HUES6 (cell line): ENCODE measurements at regions not wholly inside any gene's neighbourhood (a gene's known extent, or its start where the extent isn't known, plus 50 kb on each side); places are given as distances from the start of the nearest gene placed in this dataset.
"Not testable (repeated sequence)": the region's sequence is repeated elsewhere in the genome, so short reads cannot be mapped to it uniquely, and the experiment has no call there.

Experiments
- H3K27ac ChIP-seq: 2 replicates; pipeline ENCODE4 v1.7.0; 2013; ENCODE audit warnings: low read depth, mild to moderate bottlenecking, low read length, inconsistent platforms
- H3K27me3 ChIP-seq: 2 replicates; pipeline ENCODE4 v1.6.1; 2013; ENCODE audit warnings: low read length; ENCODE audit not compliant: control insufficient read depth, insufficient read depth
- H3K36me3 ChIP-seq: 2 replicates; pipeline ENCODE4 v1.6.1; 2013; ENCODE audit warnings: low read length; ENCODE audit not compliant: control insufficient read depth, insufficient read depth
- H3K4me1 ChIP-seq: 2 replicates; pipeline ENCODE4 v1.6.1; 2013; ENCODE audit warnings: low read length; ENCODE audit not compliant: control insufficient read depth, insufficient read depth
- H3K4me3 ChIP-seq: 2 replicates; pipeline ENCODE4 v1.5.1; 2013; ENCODE audit warnings: low read depth, low read length
- H3K9ac ChIP-seq: one replicate; pipeline ENCODE4 v1.6.1; 2013; ENCODE audit warnings: mild to moderate bottlenecking, low read length
- H3K9me3 ChIP-seq: 2 replicates; pipeline ENCODE4 v1.6.1; 2013; ENCODE audit warnings: low read depth, low read length; ENCODE audit not compliant: control insufficient read depth, insufficient read depth

DNA sequence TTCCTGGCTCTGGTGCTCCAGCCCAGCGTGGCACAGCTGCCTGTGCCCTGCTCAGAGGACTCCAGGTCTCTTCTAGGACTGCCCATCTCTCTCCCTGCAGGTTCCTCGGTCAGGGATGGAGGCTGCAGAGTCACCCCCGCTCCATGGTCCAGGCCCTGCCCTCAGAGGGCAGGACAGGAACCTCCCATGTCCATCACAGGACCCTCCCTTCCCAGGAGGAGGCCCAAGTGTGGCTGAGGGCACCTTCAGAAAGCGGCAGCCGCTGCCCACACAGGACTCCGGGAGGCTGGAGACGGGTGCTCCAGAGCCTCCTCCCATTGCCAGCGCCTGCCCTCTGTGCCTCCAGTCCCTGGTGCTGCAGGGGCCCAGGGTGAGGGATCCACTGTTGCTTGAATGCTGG is 291.5 kb downstream of the ADGRD1 start:
- peaks cover 15% of the 10 kb centered on the region for H3K9me3 ChIP-seq
- H3K4me3 ChIP-seq, H3K36me3 ChIP-seq, H3K27ac ChIP-seq, H3K27me3 ChIP-seq, H3K9ac ChIP-seq, H3K4me1 ChIP-seq: not testable (repeated sequence)

DNA sequence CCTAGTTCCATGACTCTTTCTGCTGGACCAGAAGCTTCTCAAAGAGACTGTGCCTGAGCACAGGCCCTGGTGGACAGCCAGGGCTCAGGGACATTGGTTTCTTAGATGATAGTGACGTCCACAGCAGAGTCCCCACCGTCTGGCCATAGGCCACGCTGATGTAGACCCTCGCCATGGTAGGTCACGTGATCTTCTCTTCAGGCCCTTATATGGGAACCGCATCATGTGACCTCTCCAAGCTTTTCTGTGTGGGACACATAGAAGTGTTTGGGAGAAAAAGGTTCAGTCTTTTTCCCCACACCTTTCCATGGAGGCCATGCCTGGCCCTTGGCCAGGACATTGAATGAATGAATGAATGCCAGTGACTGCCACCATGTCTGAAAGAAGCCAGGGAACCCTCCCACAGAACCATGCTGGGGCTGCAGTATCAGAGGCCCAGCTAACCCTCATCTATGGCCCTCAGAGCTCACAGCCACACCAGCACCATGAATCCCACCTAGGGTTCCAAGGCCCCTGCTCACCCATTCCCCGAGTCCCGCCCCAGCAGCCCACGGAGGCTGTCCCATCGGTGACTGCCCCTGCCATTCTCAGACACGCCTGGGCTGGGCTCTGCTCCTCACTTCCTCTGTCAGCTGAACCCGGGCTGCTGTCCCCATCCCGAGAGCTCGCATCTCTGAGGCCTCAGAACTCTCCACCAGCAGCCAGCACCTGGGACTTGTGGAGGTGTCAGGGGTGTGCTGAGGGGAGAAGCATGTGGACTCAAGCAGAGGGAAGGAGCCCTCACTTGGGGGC is 292.1 kb downstream of the ADGRD1 start:
- no peaks in the 10 kb centered on the region for H3K36me3 ChIP-seq
- peaks cover 6% of the 10 kb centered on the region for H3K27me3 ChIP-seq
- no peaks in the 10 kb centered on the region for H3K4me1 ChIP-seq
- no peak overlapping the region for H3K9ac ChIP-seq
- peaks cover 18% of the 10 kb centered on the region for H3K9me3 ChIP-seq
- H3K27ac ChIP-seq: no peak overlapping the region
- H3K4me3 ChIP-seq: no peak overlapping the region

DNA sequence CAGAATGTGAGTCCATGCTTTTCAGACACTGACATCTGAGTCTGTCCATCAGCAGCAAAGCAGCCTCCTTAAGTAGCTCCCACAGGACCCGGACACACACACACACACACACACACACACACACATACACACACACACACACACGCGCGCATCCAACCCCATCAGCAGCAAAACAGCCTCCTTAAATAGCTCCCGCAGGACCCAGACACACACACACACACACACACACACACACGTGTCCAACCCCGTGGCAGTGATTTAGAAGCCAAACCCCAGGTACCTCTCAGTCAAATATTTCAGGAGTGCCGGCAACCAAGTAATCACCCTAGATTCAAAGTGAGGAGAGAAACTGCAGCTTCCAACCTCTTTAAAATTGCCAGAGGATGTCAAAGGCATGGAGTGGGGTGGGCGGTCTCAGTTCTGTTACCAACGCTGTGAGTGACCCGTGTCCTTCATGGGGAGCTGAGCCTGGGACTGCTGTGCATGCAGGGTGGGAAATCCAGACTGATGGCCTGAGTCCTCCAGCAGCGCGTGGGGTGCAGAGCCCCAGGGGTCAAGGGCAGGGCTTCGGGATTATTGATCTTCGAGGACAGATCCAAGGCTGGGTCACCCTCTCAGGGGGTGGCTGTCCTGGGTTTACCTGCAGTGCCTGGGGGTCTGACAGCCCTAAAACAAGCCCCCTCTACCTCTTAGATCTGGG is 293.5 kb downstream of the ADGRD1 start:
- H3K36me3 ChIP-seq, H3K9ac ChIP-seq, H3K4me3 ChIP-seq, H3K27ac ChIP-seq, H3K27me3 ChIP-seq, H3K4me1 ChIP-seq: not testable (repeated sequence)
- H3K9me3 ChIP-seq: peaks cover 11% of the 10 kb centered on the region

DNA sequence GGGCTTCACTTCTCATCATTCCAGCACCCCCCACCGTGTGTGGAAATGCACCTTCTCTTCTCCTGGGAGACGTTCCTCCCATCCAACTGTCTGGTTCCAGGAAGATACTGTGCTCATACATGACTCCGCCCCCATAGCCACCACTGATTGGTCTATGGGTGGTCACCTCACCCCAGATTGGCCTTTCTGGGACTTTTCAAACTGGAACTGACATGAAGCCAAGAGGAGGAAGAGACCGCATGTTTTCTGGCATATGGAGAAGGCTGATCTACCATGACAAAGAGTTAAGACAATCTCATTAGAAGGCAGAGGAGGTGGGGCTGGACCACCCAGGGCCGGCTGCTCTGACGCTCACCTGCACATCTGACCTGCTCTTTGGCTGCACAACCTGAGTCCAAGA is 294.2 kb downstream of the ADGRD1 start:
- not testable (repeated sequence) for H3K36me3 ChIP-seq, H3K4me1 ChIP-seq, H3K9me3 ChIP-seq, H3K9ac ChIP-seq, H3K4me3 ChIP-seq, H3K27ac ChIP-seq, H3K27me3 ChIP-seq

DNA sequence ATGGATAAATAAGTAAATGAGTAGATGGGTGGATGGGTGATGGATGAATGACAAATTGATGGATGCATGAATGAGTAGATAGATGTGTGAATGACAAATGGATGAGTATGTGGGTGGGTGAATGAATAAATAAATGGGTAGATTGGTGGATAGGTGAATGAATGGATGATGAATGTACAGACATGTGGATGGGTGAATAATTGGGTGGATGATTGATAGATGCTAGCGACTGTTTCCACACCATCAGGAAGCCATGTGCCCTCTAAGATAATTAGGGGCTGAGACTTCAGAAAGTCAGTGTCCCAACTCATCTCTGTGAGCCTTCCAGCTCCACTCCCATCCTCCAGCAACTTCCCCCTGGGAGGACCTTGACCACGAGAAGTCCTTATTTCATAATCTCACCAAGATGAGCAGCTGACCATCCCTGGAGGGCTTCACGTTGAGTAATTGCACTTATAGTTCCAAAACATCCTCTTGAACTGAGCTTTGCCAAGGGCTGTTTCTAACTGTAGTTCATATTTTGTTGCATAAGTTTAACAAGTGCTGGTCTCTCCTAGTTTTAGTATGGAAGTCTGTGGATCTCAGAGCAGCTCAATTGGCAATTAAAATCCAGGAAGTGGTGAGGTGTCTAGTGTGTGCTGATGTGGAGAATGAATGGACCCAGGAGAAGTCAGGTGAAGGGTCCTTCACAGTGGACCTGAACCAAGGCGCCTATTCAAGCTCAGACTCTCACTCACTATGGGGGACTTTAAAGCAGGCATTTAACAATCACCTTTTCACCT is 295.7 kb downstream of the ADGRD1 start:
- H3K27ac ChIP-seq: no peak overlapping the region
- H3K4me3 ChIP-seq: no peak overlapping the region
- no peak overlapping the region for H3K9ac ChIP-seq
- H3K9me3 ChIP-seq: peaks cover 6% of the 10 kb centered on the region
- no peaks in the 10 kb centered on the region for H3K36me3 ChIP-seq
- H3K27me3 ChIP-seq: peaks cover 6% of the 10 kb centered on the region
- no peaks in the 10 kb centered on the region for H3K4me1 ChIP-seq

DNA sequence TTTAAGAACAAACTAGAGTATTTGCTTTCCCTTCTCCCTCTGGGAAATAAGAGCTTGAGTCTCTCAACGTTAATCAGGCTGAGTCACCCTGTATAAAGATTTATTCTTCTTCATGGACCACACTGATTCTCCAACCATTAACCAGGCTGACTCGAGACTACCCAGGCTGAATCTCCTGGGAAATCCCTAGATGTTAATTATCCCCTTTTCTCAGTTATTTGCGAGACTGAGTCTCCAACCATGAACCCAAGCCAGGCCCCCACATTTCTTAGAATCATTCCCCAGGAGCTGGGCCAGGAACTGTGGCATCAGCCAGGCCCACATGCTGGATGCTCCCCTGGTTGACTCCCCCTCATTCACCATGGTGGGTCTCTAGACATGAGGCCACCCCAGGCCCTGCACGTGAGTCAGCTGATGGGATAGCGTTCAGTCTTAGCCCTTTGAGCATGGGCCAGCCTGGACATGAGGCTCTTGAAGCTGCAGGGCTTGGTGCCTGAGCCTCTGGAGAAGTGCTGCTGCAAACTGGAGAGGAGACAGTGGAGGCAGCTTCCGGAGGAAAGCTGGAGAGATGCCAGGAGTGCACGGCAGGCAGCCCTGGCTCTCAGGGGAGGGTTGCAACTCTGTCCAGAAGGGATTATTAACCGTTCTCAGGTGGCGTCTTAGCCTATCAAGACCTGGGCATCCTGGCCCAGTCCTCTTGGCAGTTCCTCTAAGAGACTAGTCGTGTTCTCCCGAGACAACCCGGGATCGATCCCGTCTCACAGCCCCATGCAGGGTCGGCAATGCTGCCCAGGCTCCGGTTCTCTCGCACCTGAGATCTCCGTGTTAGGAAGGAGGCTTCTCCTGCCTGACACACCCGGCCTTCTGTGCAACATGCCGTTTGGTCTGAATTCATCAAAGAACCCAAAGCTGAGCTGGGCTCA is 296.6 kb downstream of the ADGRD1 start:
- no peak overlapping the region for H3K4me3 ChIP-seq
- peaks cover 6% of the 10 kb centered on the region for H3K27me3 ChIP-seq
- no peaks in the 10 kb centered on the region for H3K36me3 ChIP-seq
- H3K27ac ChIP-seq: no peak overlapping the region
- no peaks in the 10 kb centered on the region for H3K4me1 ChIP-seq
- H3K9me3 ChIP-seq: peaks cover 6% of the 10 kb centered on the region
- no peak overlapping the region for H3K9ac ChIP-seq

DNA sequence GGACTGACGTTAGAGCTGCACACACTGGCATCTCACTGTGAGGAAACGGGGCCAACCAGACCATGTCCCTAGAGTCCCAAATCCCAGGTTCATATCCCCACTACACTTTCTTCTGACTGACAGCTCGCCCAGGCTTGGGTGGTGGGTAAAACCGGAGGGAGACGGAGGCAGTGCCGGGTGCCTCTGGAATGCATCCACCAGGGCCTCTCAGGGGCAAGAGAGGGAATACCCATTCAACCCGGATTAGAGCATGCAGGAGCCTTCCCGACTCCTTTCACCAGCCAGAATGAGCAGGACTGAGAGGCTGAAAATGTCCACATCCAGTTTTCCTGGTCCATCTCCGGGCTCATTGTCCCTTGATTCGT is 297.2 kb downstream of the ADGRD1 start:
- Histone ChIP-seq H3K9me3 (peaks cover 6% of the 10 kb centered on the region), H3K27me3 (peaks cover 6% of the 10 kb centered on the region), H3K4me3 (no peak overlapping the region), H3K9ac (no peak overlapping the region), H3K36me3 (no peaks in the 10 kb centered on the region), H3K4me1 (no peaks in the 10 kb centered on the region), H3K27ac (no peak overlapping the region)

DNA sequence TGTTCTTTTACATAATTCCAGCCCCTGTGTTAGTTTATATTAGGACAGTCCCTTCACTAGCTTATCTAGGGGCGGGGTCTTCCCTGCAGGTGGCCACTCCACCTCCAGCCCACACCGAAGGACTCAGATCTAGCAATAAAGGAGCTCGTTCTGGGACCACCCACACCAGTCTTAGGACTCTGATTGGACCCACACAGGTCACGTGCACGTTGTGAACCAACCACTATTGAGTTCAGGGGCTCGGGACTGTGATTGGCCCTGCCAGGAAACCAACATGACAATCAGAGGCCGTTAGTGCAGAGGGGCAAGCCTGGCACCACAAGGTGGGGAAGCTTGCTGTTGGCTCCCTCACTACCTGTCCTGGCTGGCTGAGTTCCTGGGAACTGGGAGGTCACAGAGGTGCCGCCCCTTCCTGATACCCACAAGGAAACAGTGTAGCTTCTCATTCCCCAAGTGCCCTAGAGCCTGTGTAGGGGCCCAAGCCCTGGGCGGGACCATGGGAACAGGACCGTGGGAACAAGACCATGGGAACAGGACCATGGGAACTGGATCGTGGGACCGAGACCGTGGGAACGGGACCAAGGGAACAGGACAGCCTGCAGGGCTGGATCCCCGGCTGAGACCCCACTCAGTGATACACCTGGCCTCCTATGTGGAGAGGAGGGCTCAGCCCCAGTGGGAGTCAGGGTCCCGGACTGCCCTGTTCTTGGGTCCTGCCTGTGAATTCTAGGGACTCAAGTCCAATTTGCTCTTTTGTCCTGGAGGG is 297.8 kb downstream of the ADGRD1 start:
- Histone ChIP-seq H3K4me3 (no peak overlapping the region), H3K27me3 (peaks cover 4% of the 10 kb centered on the region), H3K9me3 (peaks cover 8% of the 10 kb centered on the region), H3K4me1 (no peaks in the 10 kb centered on the region), H3K36me3 (no peaks in the 10 kb centered on the region), H3K27ac (no peak overlapping the region), H3K9ac (no peak overlapping the region)

DNA sequence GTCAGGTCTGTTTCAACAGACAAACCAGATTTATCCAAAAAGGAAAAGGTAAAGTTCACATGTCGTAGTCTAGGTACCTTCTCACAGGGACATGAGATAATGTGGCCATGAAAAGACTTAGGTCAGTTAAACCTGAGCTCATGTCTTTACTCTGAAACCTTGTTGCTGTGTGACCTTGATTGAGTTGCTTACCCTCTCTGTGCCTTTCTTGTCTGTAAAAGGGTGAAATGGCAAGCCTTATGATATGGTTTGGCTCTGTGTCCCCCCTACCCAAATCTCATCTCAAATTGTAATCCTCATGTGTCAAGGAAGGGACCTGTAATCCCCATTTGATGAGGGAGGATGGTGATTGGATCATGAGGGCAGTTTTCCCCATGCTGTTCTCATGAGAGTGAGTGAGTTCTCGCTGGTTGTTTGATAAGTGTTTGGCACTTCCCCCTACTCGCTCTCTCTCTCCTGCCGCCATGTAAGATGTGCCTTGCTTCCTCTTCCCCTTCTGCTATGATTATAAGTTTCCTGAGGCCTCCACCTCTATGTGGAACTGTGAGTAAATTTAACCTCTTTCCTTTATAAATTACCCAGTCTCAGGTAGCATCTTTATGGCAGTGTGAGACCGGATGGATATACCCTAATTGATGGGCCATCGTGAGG is 299.8 kb downstream of the ADGRD1 start:
- peaks cover 4% of the 10 kb centered on the region; the same call in 1 of the 2 replicates for H3K27me3 ChIP-seq
- H3K36me3 ChIP-seq: no peaks in the 10 kb centered on the region

DNA sequence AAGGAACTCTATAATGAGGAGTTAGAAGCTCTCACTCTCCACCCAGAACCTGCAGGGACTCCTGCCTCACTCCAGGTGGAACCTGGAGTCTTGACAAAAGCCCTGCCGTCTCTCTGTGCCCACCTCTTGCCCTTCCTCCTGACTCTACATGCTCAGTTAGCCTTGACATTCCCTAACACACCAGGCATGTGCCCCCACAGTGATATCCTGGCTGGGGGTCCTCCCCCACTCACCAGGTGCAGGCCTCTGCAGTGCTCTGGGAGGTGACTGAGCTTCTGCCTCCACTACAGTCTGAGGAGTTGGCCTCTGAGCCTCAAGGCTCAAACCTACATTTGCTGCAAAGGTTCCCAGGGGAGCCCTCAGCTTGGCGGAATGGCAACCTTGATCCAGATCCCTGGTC is 300.7 kb downstream of the ADGRD1 start:
- Histone ChIP-seq H3K9ac (no peak overlapping the region), H3K4me1 (no peaks in the 10 kb centered on the region), H3K36me3 (no peaks in the 10 kb centered on the region), H3K27ac (no peak overlapping the region), H3K4me3 (no peak overlapping the region), H3K27me3 (peaks cover under 1% of the 10 kb centered on the region; the same call in 1 of the 2 replicates), H3K9me3 (peaks cover 12% of the 10 kb centered on the region)

More for the DNA sequence above, 299.8 kb downstream of the ADGRD1 start:
- Histone ChIP-seq H3K9ac (no peak overlapping the region), H3K27ac (no peak overlapping the region), H3K4me1 (no peaks in the 10 kb centered on the region), H3K9me3 (peaks cover 12% of the 10 kb centered on the region), H3K4me3 (no peak overlapping the region)
